Keratinocyte (primary cell): ENCODE measurements at regions not wholly inside any gene's neighbourhood (a gene's known extent, or its start where the extent isn't known, plus 50 kb on each side); places are given as distances from the start of the nearest gene placed in this dataset.
A peak's percentile ranks its signal among the peaks of the same experiment; 100 is the strongest.
"Not testable (repeated sequence)": the region's sequence is repeated elsewhere in the genome, so short reads cannot be mapped to it uniquely, and the experiment has no call there.

ENCODE experiments used
- DNase-seq: peaks from one replicate; pipeline ENCODE4 v3.0.0-alpha.2; 2011; ENCODE audit warnings: low read depth, missing footprints, low spot score
- FAIRE-seq: peaks from 2 replicates; lab custom pipeline; 2011; peaks lifted over from hg19 to GRCh38; lab: Jason Lieb, UNC
- H2AFZ ChIP-seq: 2 replicates; pipeline ENCODE4 v1.6.0; 2012; ENCODE audit warnings: low read length, control low read depth, inconsistent platforms; ENCODE audit not compliant: control insufficient read depth
- H3K27ac ChIP-seq: 2 replicates; pipeline ENCODE4 v1.5.1; 2011; ENCODE audit warnings: low read length; ENCODE audit not compliant: control insufficient read depth, insufficient read depth
- H3K27me3 ChIP-seq: 3 replicates; pipeline ENCODE4 v1.6.0; 2011; ENCODE audit warnings: low read length; ENCODE audit not compliant: control insufficient read depth, insufficient read depth; ENCODE audit errors: extremely low read depth
- H3K36me3 ChIP-seq, 2 experiments: 2 replicates in 1 of 2; 3 replicates in 1 of 2; pipeline ENCODE4 v1.5.1; 2011; ENCODE audit warnings: low read length in 2 of 2, mild to moderate bottlenecking in 1 of 2; ENCODE audit not compliant: control insufficient read depth in 2 of 2, insufficient read depth in 2 of 2; ENCODE audit errors: extremely low read depth in 1 of 2
- H3K4me1 ChIP-seq: 3 replicates; pipeline ENCODE4 v1.5.1; 2011; ENCODE audit warnings: low read length; ENCODE audit not compliant: control insufficient read depth, insufficient read depth; ENCODE audit errors: extremely low read depth
- H3K4me2 ChIP-seq: 3 replicates; pipeline ENCODE4 v1.6.0; 2011; ENCODE audit warnings: low read depth, low read length; ENCODE audit not compliant: control insufficient read depth, insufficient read depth; ENCODE audit errors: extremely low read depth
- H3K4me3 ChIP-seq, 3 experiments: fragments of 200-600 bp in 1 of 3; sonication (generic) in 1 of 3; 2 replicates in 2 of 3; 3 replicates in 1 of 3; pipeline ENCODE4 v1.5.1; 2011 to 2016; ENCODE audit warnings: low read length in 3 of 3, mild to moderate bottlenecking in 3 of 3, control low read depth in 2 of 3, inconsistent platforms in 1 of 3, low read depth in 1 of 3, mixed read lengths in 1 of 3, mixed run types in 1 of 3, moderate library complexity in 1 of 3; ENCODE audit not compliant: control insufficient read depth in 2 of 3, insufficient read depth in 2 of 3; ENCODE audit errors: extremely low read depth in 1 of 3
- H3K79me2 ChIP-seq: 2 replicates; pipeline ENCODE4 v1.6.0; 2012; ENCODE audit warnings: low read length; ENCODE audit not compliant: control insufficient read depth, insufficient read depth
- H3K9ac ChIP-seq: 3 replicates; pipeline ENCODE4 v1.6.0; 2011; ENCODE audit warnings: low read length; ENCODE audit not compliant: control insufficient read depth, insufficient read depth; ENCODE audit errors: extremely low read depth
- H3K9me1 ChIP-seq: 3 replicates; pipeline ENCODE4 v1.6.0; 2011; ENCODE audit warnings: low read length; ENCODE audit not compliant: control insufficient read depth, insufficient read depth; ENCODE audit errors: extremely low read depth
- H3K9me3 ChIP-seq: 2 replicates; pipeline ENCODE4 v1.5.1; 2012; ENCODE audit warnings: low read depth, low read length; ENCODE audit not compliant: control insufficient read depth
- H4K20me1 ChIP-seq: 3 replicates; pipeline ENCODE4 v1.6.0; 2011; ENCODE audit warnings: low read length; ENCODE audit not compliant: control insufficient read depth, insufficient read depth; ENCODE audit errors: extremely low read depth
- CTCF ChIP-seq, 3 experiments: IDR thresholded peaks in 1 of 3; conservative IDR thresholded peaks in 1 of 3; optimal IDR thresholded peaks in 1 of 3; 2 replicates in 2 of 3; 3 replicates in 1 of 3; pipeline versions ENCODE3 to v1.5.1; 2011; ENCODE audit warnings: low read length in 3 of 3, mild to moderate bottlenecking in 3 of 3, moderate library complexity in 2 of 3, control low read depth in 1 of 3, inconsistent platforms in 1 of 3; ENCODE audit not compliant: insufficient read depth in 2 of 3; ENCODE audit errors: extremely low read depth in 1 of 3
- EZH2 ChIP-seq: IDR thresholded peaks from one replicate; pipeline ENCODE4 v1.6.1; 2012; ENCODE audit warnings: inconsistent platforms, mild to moderate bottlenecking, low read length, moderate library complexity
- dilution Hi-C: fragments of 300-500 bp; cut with MboI; formaldehyde crosslinking; loops from one replicate; pipeline ENCODE4 v1.7.0; 2020; ENCODE audit warnings: low sequenced_read_pairs; ENCODE audit not compliant: extremely low pct_ligation_motif_present

- Histone ChIP-seq H3K4me3 (peak overlapping the region in 2 of 3 experiments; percentile 51 to 52), H3K27me3 (no peaks in the 10 kb centered on the region), H3K9me1 (no peaks in the 10 kb centered on the region), H3K36me3 (no peaks in the 10 kb centered on the region), H2AFZ (no peak overlapping the region), H4K20me1 (no peaks in the 10 kb centered on the region), H3K4me1 (peaks cover 60% of the 10 kb centered on the region), H3K9me3 (no peaks in the 10 kb centered on the region), H3K9ac (peak overlapping the region; percentile 85), H3K4me2 (peak overlapping the region; percentile 88), H3K27ac (peak overlapping the region; percentile 100), H3K79me2 (no peaks in the 10 kb centered on the region)
- TF ChIP-seq CTCF (optimal IDR thresholded peaks at IDR 0.05 in 1 of 3, IDR thresholded peaks at IDR 0.05 in 1 of 3, conservative IDR thresholded peaks at IDR 0.05 in 1 of 3; ENCODE audit: extremely low read depth in 1 of 3, insufficient read depth in 2 of 3, low read length in 3 of 3): no peak
- no peak for TF ChIP-seq EZH2
- FAIRE-seq (peak; percentile 95), DNase-seq (peak; percentile 94)
- dilution Hi-C loops: loop anchor here (10.0 kb wide), 1 partner anchor 138 kb away; no protein-coding TSS in a partner anchor
Observed at GRCh38 chr13:44312834-44313551, 60.6 kb upstream of the SERP2 start.

- no peak for DNase-seq
- peak overlapping the region; percentile 100 for H3K27ac ChIP-seq
- H3K27me3 ChIP-seq: no peaks in the 10 kb centered on the region
- H3K9ac ChIP-seq: peak overlapping the region; percentile 85
- no peaks in the 10 kb centered on the region for H3K9me3 ChIP-seq
- dilution Hi-C loops: loop anchor here (10.0 kb wide), 1 partner anchor 139 kb away; no protein-coding TSS in a partner anchor
- no peaks in the 10 kb centered on the region for H3K79me2 ChIP-seq
- H3K4me2 ChIP-seq: peak overlapping the region; percentile 88
- H4K20me1 ChIP-seq: no peaks in the 10 kb centered on the region
- FAIRE-seq: peak; percentile 99
- H3K9me1 ChIP-seq: no peaks in the 10 kb centered on the region
- H3K4me3 ChIP-seq: peak overlapping the region in 2 of 3 experiments; percentile 51 to 52
- H3K36me3 ChIP-seq: no peaks in the 10 kb centered on the region
- H3K4me1 ChIP-seq: peaks cover 62% of the 10 kb centered on the region
- TF ChIP-seq CTCF (optimal IDR thresholded peaks at IDR 0.05 in 1 of 3, IDR thresholded peaks at IDR 0.05 in 1 of 3, conservative IDR thresholded peaks at IDR 0.05 in 1 of 3; ENCODE audit: extremely low read depth in 1 of 3, insufficient read depth in 2 of 3, low read length in 3 of 3) (no peak), EZH2 (no peak)
- no peak overlapping the region for H2AFZ ChIP-seq
Observed at GRCh38 chr13:44313674-44314073, 60.0 kb upstream of the SERP2 start.

GRCh38 chr13:44314160-44314559, 59.5 kb upstream of the SERP2 start:
- Histone ChIP-seq H3K27ac (peak overlapping the region; percentile 100), H3K4me1 (peaks cover 60% of the 10 kb centered on the region), H3K4me2 (peak overlapping the region; percentile 88), H3K9ac (peak overlapping the region; percentile 85)
- H2AFZ ChIP-seq, H3K36me3 ChIP-seq, H3K9me1 ChIP-seq, H4K20me1 ChIP-seq, H3K27me3 ChIP-seq, FAIRE-seq, H3K4me3 ChIP-seq, H3K9me3 ChIP-seq, DNase-seq, H3K79me2 ChIP-seq: not testable (repeated sequence)
- dilution Hi-C loops: loop anchor here (10.0 kb wide), 1 partner anchor 139 kb away; no protein-coding TSS in a partner anchor
